Endometrial microvascular endothelial cells (primary cell): ENCODE measurements at regions not wholly inside any gene's neighbourhood (a gene's known extent, or its start where the extent isn't known, plus 50 kb on each side); places are given as distances from the start of the nearest gene placed in this dataset.
"Not testable (repeated sequence)": the region's sequence is repeated elsewhere in the genome, so short reads cannot be mapped to it uniquely, and the experiment has no call there.

Experiments used
- in situ Hi-C: cut with HindIII; loops from 2 replicates; pipeline ENCODE4 v1.10.0; 2017; ENCODE audit warnings: low sequenced_read_pairs, low pct_unique_long_range_greater_than_20kb; ENCODE audit errors: inconsistent ontology term

- in situ Hi-C loops: not testable (repeated sequence)
These were observed 167.2 kb downstream of the AVL9 start for GRCh38 chr7:32662509-32662908.

GRCh38 chr7:32661929-32662328 is 166.6 kb downstream of the AVL9 start:
- in situ Hi-C loops: no loop called here

- in situ Hi-C loops: no loop called here
These were observed 166.2 kb downstream of the AVL9 start for GRCh38 chr7:32661501-32661900.

- in situ Hi-C loops: no loop called here
These were observed 165.6 kb downstream of the AVL9 start for GRCh38 chr7:32660936-32661335.

GRCh38 chr7:32659853-32660252 is 164.6 kb downstream of the AVL9 start:
- in situ Hi-C loops: no loop called here

GRCh38 chr7:32658467-32658869 is 163.2 kb downstream of the AVL9 start:
- in situ Hi-C loops: no loop called here

- in situ Hi-C loops: no loop called here
These were observed 162.7 kb downstream of the AVL9 start for GRCh38 chr7:32658034-32658433.

GRCh38 chr7:32654549-32654948 is 159.3 kb downstream of the AVL9 start:
- in situ Hi-C loops: not testable (repeated sequence)

- in situ Hi-C loops: not testable (repeated sequence)
These were observed 155.1 kb downstream of the AVL9 start for GRCh38 chr7:32650356-32650755.

GRCh38 chr7:32648408-32649156 is 153.3 kb downstream of the AVL9 start:
- in situ Hi-C loops: no loop called here

GRCh38 chr7:32645255-32645654 is 150.0 kb downstream of the AVL9 start:
- in situ Hi-C loops: not testable (repeated sequence)

- in situ Hi-C loops: no loop called here
These were observed 147.9 kb downstream of the AVL9 start for GRCh38 chr7:32643194-32643593.

- in situ Hi-C loops: no loop called here
These were observed 143.8 kb downstream of the AVL9 start for GRCh38 chr7:32639122-32639521.

- in situ Hi-C loops: not testable (repeated sequence)
These were observed 143.3 kb downstream of the AVL9 start for GRCh38 chr7:32638479-32639121.
